GM12872 (cell line): ENCODE measurements at regions not wholly inside any gene's neighbourhood (a gene's known extent, or its start where the extent isn't known, plus 50 kb on each side); places are given as distances from the start of the nearest gene placed in this dataset.

Experiments
- CTCF ChIP-seq: IDR thresholded peaks from 3 replicates; pipeline ENCODE4 v1.5.1; 2011; ENCODE audit warnings: low read depth, mild to moderate bottlenecking, low read length, moderate library complexity; ENCODE audit not compliant: insufficient read depth

DNA sequence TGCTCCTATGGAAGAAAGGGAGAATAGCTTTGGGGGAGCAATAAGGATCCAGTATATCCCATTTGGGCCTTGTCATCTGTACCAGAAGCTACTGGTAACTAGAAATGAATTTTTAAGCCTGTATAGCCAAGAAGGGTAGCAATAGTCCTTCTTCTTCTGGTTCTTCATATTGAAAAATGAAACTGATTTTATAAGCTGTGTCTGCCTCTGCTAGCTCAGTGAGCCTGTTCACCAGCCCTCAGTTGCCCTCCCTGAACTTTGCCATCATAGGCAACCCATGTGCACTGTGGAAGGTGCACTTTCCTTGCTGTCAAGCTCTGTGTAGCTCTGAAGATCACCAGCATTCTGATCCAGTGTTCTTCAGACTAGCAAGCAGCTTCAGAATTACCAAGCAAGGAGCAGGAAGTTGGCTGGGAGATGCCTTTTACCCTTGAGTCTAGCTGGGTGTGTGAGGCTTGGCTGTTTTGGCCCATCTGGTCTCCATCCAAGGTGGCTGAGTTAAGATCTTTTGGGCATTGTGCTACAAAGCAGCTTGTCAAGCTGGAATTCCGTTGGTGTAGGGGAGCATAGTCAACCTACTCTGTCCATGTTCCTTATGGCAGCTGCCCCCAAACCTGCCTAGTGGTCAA lies 55.8 kb upstream of the MGAT5 start:
- no peak for TF ChIP-seq CTCF

DNA sequence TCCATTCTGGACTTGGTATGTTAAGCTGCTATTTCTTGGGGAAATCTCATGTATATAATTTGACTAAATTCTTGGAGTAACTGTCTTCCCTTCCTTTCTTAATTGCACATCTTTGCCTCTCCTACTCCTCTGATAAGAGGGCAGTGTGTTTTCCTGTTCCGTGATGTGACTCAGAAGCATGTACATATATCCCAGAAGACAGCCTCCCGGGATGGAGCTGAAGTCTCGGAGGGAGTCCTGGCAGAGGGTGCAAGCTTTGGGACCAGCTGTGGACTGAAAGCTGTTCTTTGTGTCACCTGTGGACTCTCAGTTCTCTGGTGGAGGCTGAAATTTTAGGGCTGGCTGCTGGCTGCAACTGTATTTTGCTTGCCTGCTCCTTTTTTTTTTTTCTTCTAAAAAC lies 54.7 kb upstream of the MGAT5 start:
- no peak for TF ChIP-seq CTCF

- no peak for TF ChIP-seq CTCF
Measured at GRCh38 chr2:134200036-134200618, 53.7 kb upstream of the MGAT5 start.

DNA sequence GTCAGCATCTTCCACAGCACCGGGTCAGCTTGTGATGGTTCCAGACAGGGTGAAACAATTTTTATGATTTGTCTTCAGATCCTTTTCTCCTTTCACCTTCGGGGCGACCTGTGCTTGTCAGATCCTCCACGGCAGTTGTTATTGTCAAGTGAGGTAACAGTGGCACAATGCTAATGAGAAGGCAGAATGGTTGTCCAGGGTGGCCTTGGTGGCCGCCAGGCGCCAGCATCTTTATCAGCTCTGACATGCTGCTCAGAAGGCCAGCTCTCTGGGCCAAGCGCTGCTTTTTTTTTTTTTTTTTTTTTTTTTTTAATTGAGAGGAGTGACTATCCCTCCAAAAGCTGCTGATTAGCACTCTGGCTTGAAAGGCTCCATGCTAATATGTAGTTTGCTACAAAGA lies 52.3 kb upstream of the MGAT5 start:
- no peak for TF ChIP-seq CTCF

DNA sequence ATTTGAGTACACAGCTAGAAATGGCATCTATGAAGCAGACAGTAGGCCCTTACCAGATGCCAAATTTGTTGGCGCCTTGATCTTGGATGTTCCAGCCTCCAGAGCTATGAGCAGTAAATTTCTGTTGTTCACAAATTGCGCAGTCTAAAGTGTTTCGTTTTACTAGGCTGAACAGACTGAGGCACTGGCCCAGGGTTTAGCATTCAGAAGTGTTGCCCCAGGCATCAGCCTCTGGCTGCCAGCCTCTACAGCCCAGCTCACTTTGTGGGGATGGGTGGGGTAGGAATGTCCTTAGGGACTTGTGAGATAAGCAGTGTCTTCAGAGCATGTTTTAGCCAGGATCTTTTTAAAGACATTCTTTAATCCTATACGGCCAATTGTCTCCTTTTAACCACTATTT lies 51.5 kb upstream of the MGAT5 start:
- no peak for TF ChIP-seq CTCF

DNA sequence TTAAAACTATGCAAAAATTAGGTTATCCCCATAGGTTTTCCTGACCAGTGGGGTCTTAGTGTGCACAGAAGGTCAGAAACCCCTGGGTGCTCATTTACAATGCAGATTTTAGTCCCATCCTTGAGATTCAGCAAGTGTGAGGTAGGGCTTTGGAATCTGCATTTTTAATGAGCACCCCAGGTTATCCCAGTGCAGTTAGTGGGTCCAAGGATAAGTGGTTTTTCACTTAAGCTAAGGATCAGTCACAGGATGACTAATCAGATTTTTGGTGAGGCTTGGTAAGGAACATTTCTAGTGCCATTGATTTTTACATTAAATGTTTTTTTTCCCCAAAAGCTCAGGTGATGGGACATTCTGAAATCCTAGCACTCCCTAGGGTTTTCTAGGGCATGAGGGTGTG lies 50.7 kb upstream of the MGAT5 start:
- TF ChIP-seq CTCF, result no peak
